ENCODE measurements at regions not wholly inside any gene's neighbourhood (a gene's known extent, or its start where the extent isn't known, plus 50 kb on each side); places are given as distances from the start of the nearest gene placed in this dataset.
"Not testable (repeated sequence)": the region's sequence is repeated elsewhere in the genome, so short reads cannot be mapped to it uniquely, and the experiment has no call there.

GRCh38 chr7:13604178-13604577, 385.3 kb downstream of the ETV1 start:
- peak; percentile 8 for DNase-seq (ENCODE audit: low read depth, low spot score)
- in situ Hi-C loops (cut with HindIII; ENCODE audit: low sequenced_read_pairs), result no loop called here
- no peak overlapping the region for H3K4me3 ChIP-seq (ENCODE audit: low read depth, low read length)
- no peak for TF ChIP-seq CTCF (IDR thresholded peaks at IDR 0.05; ENCODE audit: low read depth, low read length)

- no peak overlapping the region for H3K4me3 ChIP-seq (ENCODE audit: low read depth, low read length)
- no peak for DNase-seq (ENCODE audit: low read depth, low spot score)
- in situ Hi-C loops (cut with HindIII; ENCODE audit: low sequenced_read_pairs), result no loop called here
- no peak for TF ChIP-seq CTCF (IDR thresholded peaks at IDR 0.05; ENCODE audit: low read depth, low read length)
Measured at GRCh38 chr7:13610372-13610771, 379.1 kb downstream of the ETV1 start.

GRCh38 chr7:13615679-13616078, 373.8 kb downstream of the ETV1 start:
- TF ChIP-seq CTCF (IDR thresholded peaks at IDR 0.05; ENCODE audit: low read depth, low read length), result no peak
- H3K4me3 ChIP-seq (ENCODE audit: low read depth, low read length), result no peak overlapping the region
- DNase-seq (ENCODE audit: low read depth, low spot score), result no peak
- in situ Hi-C loops (cut with HindIII; ENCODE audit: low sequenced_read_pairs), result no loop called here

GRCh38 chr7:13627455-13627854, 362.0 kb downstream of the ETV1 start:
- no peak overlapping the region for H3K4me3 ChIP-seq (ENCODE audit: low read depth, low read length)
- no peak for TF ChIP-seq CTCF (IDR thresholded peaks at IDR 0.05; ENCODE audit: low read depth, low read length)
- in situ Hi-C loops (cut with HindIII; ENCODE audit: low sequenced_read_pairs), result no loop called here
- no peak for DNase-seq (ENCODE audit: low read depth, low spot score)

GRCh38 chr7:13628239-13629001, 361.0 kb downstream of the ETV1 start:
- no peak for TF ChIP-seq CTCF (IDR thresholded peaks at IDR 0.05; ENCODE audit: low read depth, low read length)
- DNase-seq (ENCODE audit: low read depth, low spot score), result peak; percentile 72
- H3K4me3 ChIP-seq (ENCODE audit: low read depth, low read length), result no peak overlapping the region
- in situ Hi-C loops (cut with HindIII; ENCODE audit: low sequenced_read_pairs), result no loop called here

- in situ Hi-C loops (cut with HindIII; ENCODE audit: low sequenced_read_pairs); H3K4me3 ChIP-seq (ENCODE audit: low read depth, low read length); DNase-seq (ENCODE audit: low read depth, low spot score): not testable (repeated sequence)
Measured at GRCh38 chr7:13631207-13632049, 358.0 kb downstream of the ETV1 start.

- in situ Hi-C loops (cut with HindIII; ENCODE audit: low sequenced_read_pairs), result no loop called here
- no peak for TF ChIP-seq CTCF (IDR thresholded peaks at IDR 0.05; ENCODE audit: low read depth, low read length)
- H3K4me3 ChIP-seq (ENCODE audit: low read depth, low read length), result no peak overlapping the region
- DNase-seq (ENCODE audit: low read depth, low spot score), result no peak
Measured at GRCh38 chr7:13633857-13634256, 355.6 kb downstream of the ETV1 start.
